GM21528 (cell line): ENCODE measurements at regions not wholly inside any gene's neighbourhood (a gene's known extent, or its start where the extent isn't known, plus 50 kb on each side); places are given as distances from the start of the nearest gene placed in this dataset.

Source experiments
- ATAC-seq: cut with Tn5 transposase; IDR thresholded peaks from one replicate; pipeline ENCODE4 v1.9.1; 2021; ENCODE audit warnings: mild to moderate bottlenecking, moderate library complexity; ENCODE audit not compliant: unreplicated experiment, low FRiP score

GRCh38 chr16:73302942-73303341, 255.0 kb upstream of the ZFHX3 start:
- ATAC-seq: no peak

- no peak for ATAC-seq
Measured at GRCh38 chr16:73301984-73302383, 254.1 kb upstream of the ZFHX3 start.

GRCh38 chr16:73299346-73299745, 251.4 kb upstream of the ZFHX3 start:
- ATAC-seq: no peak

GRCh38 chr16:73298562-73298961, 250.6 kb upstream of the ZFHX3 start:
- ATAC-seq: no peak

GRCh38 chr16:73290258-73290657, 242.3 kb upstream of the ZFHX3 start:
- no peak for ATAC-seq

- peak; percentile 87 for ATAC-seq
Measured at GRCh38 chr16:73289232-73289631, 241.3 kb upstream of the ZFHX3 start.

- ATAC-seq: no peak
Measured at GRCh38 chr16:73288520-73288919, 240.6 kb upstream of the ZFHX3 start.

- ATAC-seq: no peak
Measured at GRCh38 chr16:73287859-73288405, 240.0 kb upstream of the ZFHX3 start.

GRCh38 chr16:73286346-73287267, 238.7 kb upstream of the ZFHX3 start:
- ATAC-seq: no peak

GRCh38 chr16:73285436-73286201, 237.7 kb upstream of the ZFHX3 start:
- no peak for ATAC-seq

- no peak for ATAC-seq
Measured at GRCh38 chr16:73280388-73280787, 232.5 kb upstream of the ZFHX3 start.

GRCh38 chr16:73279451-73279850, 231.5 kb upstream of the ZFHX3 start:
- no peak for ATAC-seq

GRCh38 chr16:73277071-73277470, 229.1 kb upstream of the ZFHX3 start:
- ATAC-seq: no peak

GRCh38 chr16:73275448-73275847, 227.5 kb upstream of the ZFHX3 start:
- no peak for ATAC-seq

- peak; percentile 49 for ATAC-seq
Measured at GRCh38 chr16:73275024-73275423, 227.1 kb upstream of the ZFHX3 start.

GRCh38 chr16:73274140-73274539, 226.2 kb upstream of the ZFHX3 start:
- ATAC-seq: no peak

- ATAC-seq: no peak
Measured at GRCh38 chr16:73268366-73268993, 220.6 kb upstream of the ZFHX3 start.

GRCh38 chr16:73265935-73266334, 218.0 kb upstream of the ZFHX3 start:
- no peak for ATAC-seq

- ATAC-seq: no peak
Measured at GRCh38 chr16:73265124-73265837, 217.4 kb upstream of the ZFHX3 start.

GRCh38 chr16:73262931-73263330, 215.0 kb upstream of the ZFHX3 start:
- no peak for ATAC-seq
